Epithelial cell of proximal tubule (primary cell): ENCODE measurements at regions not wholly inside any gene's neighbourhood (a gene's known extent, or its start where the extent isn't known, plus 50 kb on each side); places are given as distances from the start of the nearest gene placed in this dataset.

Experiments used
- DNase-seq: peaks from one replicate; pipeline ENCODE4 v3.0.0-alpha.2; 2011; ENCODE audit warnings: low read depth
- H3K4me3 ChIP-seq: 2 replicates; pipeline ENCODE4 v1.5.1; 2011; ENCODE audit warnings: low read depth, mild to moderate bottlenecking, low read length
- TF ChIP-seq, protein P1 (sequence below): conservative IDR thresholded peaks from 2 replicates; pipeline ENCODE4 v1.5.1; 2012; ENCODE audit warnings: low read depth, mild to moderate bottlenecking, low read length

DNA sequence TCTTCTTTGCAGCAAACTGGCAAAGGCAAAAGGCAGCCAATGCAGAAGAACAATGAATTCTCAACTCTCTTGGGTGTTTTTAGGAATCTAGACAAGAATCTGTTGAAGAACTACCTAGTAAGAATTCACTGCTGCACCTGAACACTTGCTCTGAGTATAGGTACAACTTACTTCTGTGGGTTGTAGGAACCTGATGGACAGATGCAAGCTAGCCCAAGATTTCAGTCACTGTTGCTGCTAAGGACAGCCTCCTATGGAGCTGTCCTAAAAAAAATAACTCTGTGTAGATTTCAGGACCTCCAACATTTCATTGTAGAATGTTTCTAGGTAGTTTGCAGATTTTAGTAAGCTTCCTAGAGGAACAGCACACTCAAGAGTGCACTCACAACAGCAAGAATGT, 363.5 kb downstream of the CBLN2 start:
- TF ChIP-seq, protein P1, sequence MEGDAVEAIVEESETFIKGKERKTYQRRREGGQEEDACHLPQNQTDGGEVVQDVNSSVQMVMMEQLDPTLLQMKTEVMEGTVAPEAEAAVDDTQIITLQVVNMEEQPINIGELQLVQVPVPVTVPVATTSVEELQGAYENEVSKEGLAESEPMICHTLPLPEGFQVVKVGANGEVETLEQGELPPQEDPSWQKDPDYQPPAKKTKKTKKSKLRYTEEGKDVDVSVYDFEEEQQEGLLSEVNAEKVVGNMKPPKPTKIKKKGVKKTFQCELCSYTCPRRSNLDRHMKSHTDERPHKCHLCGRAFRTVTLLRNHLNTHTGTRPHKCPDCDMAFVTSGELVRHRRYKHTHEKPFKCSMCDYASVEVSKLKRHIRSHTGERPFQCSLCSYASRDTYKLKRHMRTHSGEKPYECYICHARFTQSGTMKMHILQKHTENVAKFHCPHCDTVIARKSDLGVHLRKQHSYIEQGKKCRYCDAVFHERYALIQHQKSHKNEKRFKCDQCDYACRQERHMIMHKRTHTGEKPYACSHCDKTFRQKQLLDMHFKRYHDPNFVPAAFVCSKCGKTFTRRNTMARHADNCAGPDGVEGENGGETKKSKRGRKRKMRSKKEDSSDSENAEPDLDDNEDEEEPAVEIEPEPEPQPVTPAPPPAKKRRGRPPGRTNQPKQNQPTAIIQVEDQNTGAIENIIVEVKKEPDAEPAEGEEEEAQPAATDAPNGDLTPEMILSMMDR = no peak
- no peak overlapping the region for H3K4me3 ChIP-seq
- no peak for DNase-seq

DNA sequence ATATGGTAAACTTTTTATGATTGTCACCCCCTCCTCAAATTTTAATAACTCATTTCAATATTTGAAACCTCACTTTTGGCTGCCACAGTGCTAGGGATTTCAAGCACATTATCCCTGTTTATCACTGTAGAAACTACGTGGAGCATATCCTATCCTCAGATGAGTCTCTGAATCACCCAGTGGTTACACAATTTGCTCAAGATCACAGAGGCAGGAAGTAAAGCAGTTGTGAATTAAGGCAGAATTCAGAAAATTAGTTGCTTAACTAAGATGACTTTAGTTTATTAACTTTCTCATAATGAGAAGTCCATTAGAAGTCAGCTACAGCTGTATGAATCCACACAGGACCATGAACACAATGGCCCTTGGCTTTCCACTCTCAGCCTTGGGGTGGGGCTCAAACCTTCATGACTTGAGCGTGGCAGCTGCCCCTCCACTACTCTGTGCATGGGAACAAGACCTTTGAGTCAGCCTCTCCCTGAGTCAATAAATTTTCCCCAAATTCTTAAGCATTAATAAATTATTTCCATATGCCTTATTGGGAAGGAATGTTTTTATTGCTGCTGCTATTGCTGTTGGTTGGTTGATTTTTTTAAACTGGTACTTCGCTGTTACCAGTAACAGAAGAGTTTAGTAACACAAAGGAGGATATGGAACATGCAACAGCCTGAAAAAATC, 369.0 kb downstream of the CBLN2 start:
- no peak overlapping the region for H3K4me3 ChIP-seq
- TF ChIP-seq, protein P1 = no peak
- peak; percentile 26 for DNase-seq

- DNase-seq = no peak
- H3K4me3 ChIP-seq = no peak overlapping the region
- TF ChIP-seq, protein P1 = no peak
These were observed 372.5 kb downstream of the CBLN2 start for GRCh38 chr18:72171596-72171995.

- peak; percentile 6 for DNase-seq
- TF ChIP-seq, protein P1 = no peak
These were observed 382.5 kb downstream of the CBLN2 start for GRCh38 chr18:72161691-72162090.

DNA sequence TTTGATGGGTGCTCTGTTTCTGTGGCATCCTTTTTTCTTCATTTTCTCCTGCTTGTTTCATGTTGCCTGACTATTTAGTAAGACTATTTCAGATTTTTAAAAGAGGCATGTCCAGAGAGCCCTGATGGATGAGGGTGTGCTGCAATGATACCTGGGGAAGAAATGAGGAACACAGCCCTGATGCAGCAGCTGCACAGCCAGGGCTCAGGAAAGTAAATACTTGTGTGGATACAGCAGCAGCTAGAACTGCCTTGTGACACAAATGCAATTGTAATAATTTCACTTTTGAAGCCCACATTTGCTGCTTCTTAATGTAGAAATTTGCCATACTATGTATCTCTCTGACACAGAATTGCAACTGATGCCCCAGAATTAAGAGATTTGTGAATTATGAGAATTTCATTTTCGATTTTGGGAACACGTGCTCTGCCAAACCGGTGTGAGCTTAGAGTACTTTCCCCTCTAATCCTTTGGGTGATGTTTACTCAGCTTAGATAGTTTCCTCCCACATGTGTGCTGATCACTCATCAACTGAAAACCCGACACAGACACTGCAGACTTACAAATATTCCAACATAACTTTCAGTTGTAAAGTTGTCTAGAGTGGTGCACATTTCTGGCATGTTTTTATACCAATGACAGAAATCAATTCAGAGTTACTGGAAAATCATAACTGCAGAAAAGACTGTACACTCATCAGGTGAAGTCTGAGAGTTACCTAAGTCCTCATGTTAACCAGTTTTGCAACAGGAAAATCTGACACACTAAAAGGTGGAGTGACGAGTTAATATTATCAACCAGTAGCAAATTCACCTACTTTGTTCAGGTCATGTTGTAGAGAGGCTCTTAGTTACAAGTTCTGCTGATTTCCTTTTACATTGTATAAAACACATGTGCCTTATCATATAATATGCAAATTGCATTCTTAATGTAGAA, 383.4 kb downstream of the CBLN2 start:
- TF ChIP-seq, protein P1 = no peak
- no peak for DNase-seq
- H3K4me3 ChIP-seq = no peak overlapping the region

More at GRCh38 chr18:72161691-72162090, 382.5 kb downstream of the CBLN2 start:
- H3K4me3 ChIP-seq = no peak overlapping the region

GRCh38 chr18:72155327-72155726, 388.8 kb downstream of the CBLN2 start:
- no peak for DNase-seq

More at GRCh38 chr18:72155327-72155726, 388.8 kb downstream of the CBLN2 start:
- TF ChIP-seq, protein P1 = no peak
- H3K4me3 ChIP-seq = no peak overlapping the region
